Endothelial cell (in vitro differentiated cells): ENCODE measurements at regions not wholly inside any gene's neighbourhood (a gene's known extent, or its start where the extent isn't known, plus 50 kb on each side); places are given as distances from the start of the nearest gene placed in this dataset.

ENCODE experiments used
- DNase-seq: peaks from one replicate; pipeline ENCODE4 v3.0.0; 2021; ENCODE audit warnings: low spot score
- H3K27ac Mint-ChIP-seq: one replicate; pipeline ENCODE4 v1.8.0; 2021; ENCODE audit warnings: mixed read lengths, inconsistent platforms; ENCODE audit not compliant: unreplicated experiment
- H3K27me3 Mint-ChIP-seq: one replicate; pipeline ENCODE4 v1.8.0; 2021; ENCODE audit warnings: mild to moderate bottlenecking, moderate library complexity, mixed read lengths, inconsistent platforms; ENCODE audit not compliant: unreplicated experiment
- H3K36me3 Mint-ChIP-seq: one replicate; pipeline ENCODE4 v1.8.0; 2021; ENCODE audit warnings: mild to moderate bottlenecking, low read depth, mixed read lengths, inconsistent platforms; ENCODE audit not compliant: unreplicated experiment
- H3K4me1 Mint-ChIP-seq: one replicate; pipeline ENCODE4 v1.8.0; 2021; ENCODE audit warnings: mild to moderate bottlenecking, mixed read lengths, inconsistent platforms; ENCODE audit not compliant: unreplicated experiment
- H3K4me3 Mint-ChIP-seq: one replicate; pipeline ENCODE4 v1.8.0; 2021; ENCODE audit warnings: mild to moderate bottlenecking, mixed read lengths, inconsistent platforms; ENCODE audit not compliant: unreplicated experiment
- H3K9me3 Mint-ChIP-seq: one replicate; pipeline ENCODE4 v1.8.0; 2021; ENCODE audit warnings: mixed read lengths, inconsistent platforms; ENCODE audit not compliant: unreplicated experiment
- CTCF ChIP-seq: fragments of 200-600 bp; sonication (generic); IDR thresholded peaks from one replicate; pipeline ENCODE4 v1.5.0; 2021; ENCODE audit warnings: antibody characterized with exemption; ENCODE audit not compliant: unreplicated experiment

- no peak overlapping the region for H3K27ac Mint-ChIP-seq
- no peak overlapping the region for H3K4me3 Mint-ChIP-seq
- no peaks in the 10 kb centered on the region for H3K27me3 Mint-ChIP-seq
- no peaks in the 10 kb centered on the region for H3K36me3 Mint-ChIP-seq
- peaks cover 14% of the 10 kb centered on the region for H3K4me1 Mint-ChIP-seq
- TF ChIP-seq CTCF = no peak
- no peak for DNase-seq
- no peaks in the 10 kb centered on the region for H3K9me3 Mint-ChIP-seq
These were observed 270.7 kb upstream of the IGFBP3 start for GRCh38 chr7:46191776-46192175.

GRCh38 chr7:46191296-46191695 lies 270.2 kb upstream of the IGFBP3 start:
- H3K27ac Mint-ChIP-seq = no peak overlapping the region
- no peaks in the 10 kb centered on the region for H3K9me3 Mint-ChIP-seq
- no peak for TF ChIP-seq CTCF
- DNase-seq = no peak
- H3K36me3 Mint-ChIP-seq = no peaks in the 10 kb centered on the region
- no peak overlapping the region for H3K4me3 Mint-ChIP-seq
- H3K4me1 Mint-ChIP-seq = peaks cover 14% of the 10 kb centered on the region
- no peaks in the 10 kb centered on the region for H3K27me3 Mint-ChIP-seq

- Mint-ChIP-seq H3K27me3 (no peaks in the 10 kb centered on the region), H3K4me1 (peaks cover 16% of the 10 kb centered on the region), H3K9me3 (no peaks in the 10 kb centered on the region), H3K27ac (no peak overlapping the region), H3K36me3 (no peaks in the 10 kb centered on the region), H3K4me3 (no peak overlapping the region)
- DNase-seq = no peak
- TF ChIP-seq CTCF = no peak
These were observed 268.3 kb upstream of the IGFBP3 start for GRCh38 chr7:46189255-46189790.

GRCh38 chr7:46186131-46186530 lies 265.1 kb upstream of the IGFBP3 start:
- no peak overlapping the region for H3K27ac Mint-ChIP-seq
- no peak for DNase-seq
- no peak overlapping the region for H3K4me3 Mint-ChIP-seq
- peaks cover 16% of the 10 kb centered on the region for H3K4me1 Mint-ChIP-seq
- H3K9me3 Mint-ChIP-seq = no peaks in the 10 kb centered on the region
- H3K27me3 Mint-ChIP-seq = peaks cover 1% of the 10 kb centered on the region
- TF ChIP-seq CTCF = no peak
- H3K36me3 Mint-ChIP-seq = no peaks in the 10 kb centered on the region

- no peak overlapping the region for H3K4me3 Mint-ChIP-seq
- H3K9me3 Mint-ChIP-seq = no peaks in the 10 kb centered on the region
- DNase-seq = no peak
- H3K4me1 Mint-ChIP-seq = no peaks in the 10 kb centered on the region
- TF ChIP-seq CTCF = no peak
- H3K27ac Mint-ChIP-seq = no peak overlapping the region
- H3K36me3 Mint-ChIP-seq = no peaks in the 10 kb centered on the region
- H3K27me3 Mint-ChIP-seq = peaks cover 1% of the 10 kb centered on the region
These were observed 258.1 kb upstream of the IGFBP3 start for GRCh38 chr7:46179061-46179610.
